Loucy (cell line): ENCODE measurements at regions not wholly inside any gene's neighbourhood (a gene's known extent, or its start where the extent isn't known, plus 50 kb on each side); places are given as distances from the start of the nearest gene placed in this dataset.

Source experiments
- H2AFZ ChIP-seq: fragments of 200-600 bp; sonication (generic); 2 replicates; pipeline ENCODE4 v1.6.0; 2016; ENCODE audit warnings: antibody characterized with exemption, mild to moderate bottlenecking, low read length, moderate library complexity
- H3F3A ChIP-seq: fragments of 200-600 bp; 2 replicates; pipeline ENCODE4 v1.6.0; 2016; ENCODE audit warnings: antibody characterized with exemption, low read depth, mild to moderate bottlenecking
- H3K27me3 ChIP-seq: fragments of 200-600 bp; sonication (generic); 2 replicates; pipeline ENCODE4 v1.6.1; 2014; ENCODE audit warnings: low read length, mild to moderate bottlenecking; ENCODE audit not compliant: insufficient read depth, poor library complexity, severe bottlenecking
- H3K36me3 ChIP-seq: fragments of 200-600 bp; sonication (generic); 2 replicates; pipeline ENCODE4 v1.6.1; 2016; ENCODE audit warnings: low read length; ENCODE audit not compliant: insufficient read depth
- H3K4me1 ChIP-seq: fragments of 200-600 bp; sonication (generic); 2 replicates; pipeline ENCODE4 v1.5.1; 2014; ENCODE audit warnings: low read length, mild to moderate bottlenecking; ENCODE audit not compliant: insufficient read depth, poor library complexity, severe bottlenecking
- H3K4me2 ChIP-seq: fragments of 200-600 bp; sonication (generic); 2 replicates; pipeline ENCODE4 v1.6.0; 2014; ENCODE audit warnings: antibody characterized with exemption, low read length, low read depth, mild to moderate bottlenecking; ENCODE audit not compliant: poor library complexity, severe bottlenecking
- H3K4me3 ChIP-seq: fragments of 200-600 bp; sonication (generic); 2 replicates; pipeline ENCODE4 v1.5.1; 2014; ENCODE audit warnings: low read length, mild to moderate bottlenecking, mixed read lengths; ENCODE audit not compliant: poor library complexity, severe bottlenecking
- H3K79me2 ChIP-seq: fragments of 200-600 bp; sonication (generic); 2 replicates; pipeline ENCODE4 v1.6.1; 2014; ENCODE audit warnings: low read length; ENCODE audit not compliant: insufficient read depth
- H3K9ac ChIP-seq: fragments of 200-600 bp; sonication (generic); 2 replicates; pipeline ENCODE4 v1.6.0; 2014; ENCODE audit warnings: mild to moderate bottlenecking, low read depth, low read length, moderate library complexity; ENCODE audit not compliant: poor library complexity, severe bottlenecking
- H3K9me2 ChIP-seq: fragments of 200-600 bp; sonication (generic); replicated peaks from 2 replicates; pipeline ENCODE4 v1.6.1; 2016; ENCODE audit warnings: low read depth, low read length, mixed read lengths
- H3K9me3 ChIP-seq: fragments of 200-600 bp; sonication (generic); 2 replicates; pipeline ENCODE4 v1.6.1; 2014; ENCODE audit warnings: mild to moderate bottlenecking, antibody characterized with exemption, low read length, low read depth; ENCODE audit not compliant: insufficient read depth
- H4K20me1 ChIP-seq: fragments of 200-600 bp; sonication (generic); 2 replicates; pipeline ENCODE4 v1.6.0; 2014; ENCODE audit warnings: antibody characterized with exemption, low read length, mild to moderate bottlenecking; ENCODE audit not compliant: insufficient read depth, poor library complexity, severe bottlenecking
- CTCF ChIP-seq: fragments of 200-600 bp; sonication (generic); conservative IDR thresholded peaks from 2 replicates; pipeline ENCODE4 v1.5.1; 2014; ENCODE audit warnings: mild to moderate bottlenecking, antibody characterized with exemption, low read length
- EZH2phosphoT487 ChIP-seq: fragments of 200-600 bp; IDR thresholded peaks from 2 replicates; pipeline ENCODE4 v1.6.1; 2018; ENCODE audit warnings: antibody characterized with exemption, mild to moderate bottlenecking, moderate library complexity, borderline replicate concordance

- no peaks in the 10 kb centered on the region for H3K36me3 ChIP-seq
- peak overlapping the region; percentile 19 for H3K4me3 ChIP-seq
- no peaks in the 10 kb centered on the region for H4K20me1 ChIP-seq
- no peaks in the 10 kb centered on the region for H3F3A ChIP-seq
- no peaks in the 10 kb centered on the region for H3K9me3 ChIP-seq
- no peak overlapping the region for H2AFZ ChIP-seq
- peak overlapping the region; percentile 45 for H3K4me2 ChIP-seq
- H3K4me1 ChIP-seq, result peaks cover 10% of the 10 kb centered on the region
- H3K79me2 ChIP-seq, result no peaks in the 10 kb centered on the region
- H3K9me2 ChIP-seq, result no peaks in the 10 kb centered on the region
- H3K9ac ChIP-seq, result no peak overlapping the region
- TF ChIP-seq CTCF, result no peak
- no peak for TF ChIP-seq EZH2phosphoT487
- no peaks in the 10 kb centered on the region for H3K27me3 ChIP-seq
Measured at GRCh38 chr1:82598337-82598736, 797.6 kb downstream of the ADGRL2 start.

- Histone ChIP-seq H3K4me2 (no peak overlapping the region), H4K20me1 (no peaks in the 10 kb centered on the region)
Measured at GRCh38 chr1:82597649-82598048, 796.9 kb downstream of the ADGRL2 start.

GRCh38 chr1:82597141-82597540, 796.4 kb downstream of the ADGRL2 start:
- Histone ChIP-seq H4K20me1 (no peaks in the 10 kb centered on the region), H3K9me2 (no peaks in the 10 kb centered on the region), H3K4me2 (no peak overlapping the region), H3K36me3 (no peaks in the 10 kb centered on the region), H2AFZ (no peak overlapping the region), H3K4me3 (no peak overlapping the region), H3K27me3 (no peaks in the 10 kb centered on the region), H3F3A (no peaks in the 10 kb centered on the region), H3K9ac (no peak overlapping the region), H3K79me2 (no peaks in the 10 kb centered on the region), H3K4me1 (peaks cover 10% of the 10 kb centered on the region), H3K9me3 (no peaks in the 10 kb centered on the region)
- TF ChIP-seq EZH2phosphoT487 (no peak), CTCF (no peak)

More at GRCh38 chr1:82597649-82598048, 796.9 kb downstream of the ADGRL2 start:
- TF ChIP-seq EZH2phosphoT487 (no peak), CTCF (no peak)
- no peak overlapping the region for H3K4me3 ChIP-seq
- H3F3A ChIP-seq, result no peaks in the 10 kb centered on the region
- H3K9me2 ChIP-seq, result no peaks in the 10 kb centered on the region
- no peak overlapping the region for H3K9ac ChIP-seq
- H2AFZ ChIP-seq, result no peak overlapping the region
- no peaks in the 10 kb centered on the region for H3K36me3 ChIP-seq
- H3K9me3 ChIP-seq, result no peaks in the 10 kb centered on the region
- H3K27me3 ChIP-seq, result no peaks in the 10 kb centered on the region
- peaks cover 10% of the 10 kb centered on the region for H3K4me1 ChIP-seq
- no peaks in the 10 kb centered on the region for H3K79me2 ChIP-seq
